ENCODE measurements at regions not wholly inside any gene's neighbourhood (a gene's known extent, or its start where the extent isn't known, plus 50 kb on each side); places are given as distances from the start of the nearest gene placed in this dataset.

- no peak for TF ChIP-seq MYC (IDR thresholded peaks at IDR 0.05; ENCODE audit: low read depth, low read length)
- TF ChIP-seq, protein P1, sequence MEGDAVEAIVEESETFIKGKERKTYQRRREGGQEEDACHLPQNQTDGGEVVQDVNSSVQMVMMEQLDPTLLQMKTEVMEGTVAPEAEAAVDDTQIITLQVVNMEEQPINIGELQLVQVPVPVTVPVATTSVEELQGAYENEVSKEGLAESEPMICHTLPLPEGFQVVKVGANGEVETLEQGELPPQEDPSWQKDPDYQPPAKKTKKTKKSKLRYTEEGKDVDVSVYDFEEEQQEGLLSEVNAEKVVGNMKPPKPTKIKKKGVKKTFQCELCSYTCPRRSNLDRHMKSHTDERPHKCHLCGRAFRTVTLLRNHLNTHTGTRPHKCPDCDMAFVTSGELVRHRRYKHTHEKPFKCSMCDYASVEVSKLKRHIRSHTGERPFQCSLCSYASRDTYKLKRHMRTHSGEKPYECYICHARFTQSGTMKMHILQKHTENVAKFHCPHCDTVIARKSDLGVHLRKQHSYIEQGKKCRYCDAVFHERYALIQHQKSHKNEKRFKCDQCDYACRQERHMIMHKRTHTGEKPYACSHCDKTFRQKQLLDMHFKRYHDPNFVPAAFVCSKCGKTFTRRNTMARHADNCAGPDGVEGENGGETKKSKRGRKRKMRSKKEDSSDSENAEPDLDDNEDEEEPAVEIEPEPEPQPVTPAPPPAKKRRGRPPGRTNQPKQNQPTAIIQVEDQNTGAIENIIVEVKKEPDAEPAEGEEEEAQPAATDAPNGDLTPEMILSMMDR (IDR thresholded peaks at IDR 0.05; ENCODE audit: low read depth, low read length) = no peak
- no peak for TF ChIP-seq POLR2A (IDR thresholded peaks at IDR 0.05; ENCODE audit: extremely low read depth, insufficient read length)
- no peak for TF ChIP-seq MAX (IDR thresholded peaks at IDR 0.05; ENCODE audit: low read depth, low read length)
- H3K4me3 ChIP-seq (ENCODE audit: low read depth, low read length) = no peak overlapping the region
- no peak for DNase-seq (ENCODE audit: low read depth)
These were observed 378.3 kb downstream of the FBXW7 start for GRCh38 chr4:152157629-152158028.

- H3K4me3 ChIP-seq (ENCODE audit: low read depth, low read length) = no peak overlapping the region
- TF ChIP-seq, protein P1 (IDR thresholded peaks at IDR 0.05; ENCODE audit: low read depth, low read length) = no peak
- no peak for TF ChIP-seq POLR2A (IDR thresholded peaks at IDR 0.05; ENCODE audit: extremely low read depth, insufficient read length)
- TF ChIP-seq MAX (IDR thresholded peaks at IDR 0.05; ENCODE audit: low read depth, low read length) = no peak
- TF ChIP-seq MYC (IDR thresholded peaks at IDR 0.05; ENCODE audit: low read depth, low read length) = no peak
- DNase-seq (ENCODE audit: low read depth) = no peak
These were observed 379.4 kb downstream of the FBXW7 start for GRCh38 chr4:152156442-152156841.

GRCh38 chr4:152155070-152155469, 380.8 kb downstream of the FBXW7 start:
- H3K4me3 ChIP-seq (ENCODE audit: low read depth, low read length) = no peak overlapping the region
- TF ChIP-seq MAX (IDR thresholded peaks at IDR 0.05; ENCODE audit: low read depth, low read length) (no peak), POLR2A (IDR thresholded peaks at IDR 0.05; ENCODE audit: extremely low read depth, insufficient read length) (no peak), MYC (IDR thresholded peaks at IDR 0.05; ENCODE audit: low read depth, low read length) (no peak)
- TF ChIP-seq, protein P1 (IDR thresholded peaks at IDR 0.05; ENCODE audit: low read depth, low read length) = no peak
- no peak for DNase-seq (ENCODE audit: low read depth)

DNA sequence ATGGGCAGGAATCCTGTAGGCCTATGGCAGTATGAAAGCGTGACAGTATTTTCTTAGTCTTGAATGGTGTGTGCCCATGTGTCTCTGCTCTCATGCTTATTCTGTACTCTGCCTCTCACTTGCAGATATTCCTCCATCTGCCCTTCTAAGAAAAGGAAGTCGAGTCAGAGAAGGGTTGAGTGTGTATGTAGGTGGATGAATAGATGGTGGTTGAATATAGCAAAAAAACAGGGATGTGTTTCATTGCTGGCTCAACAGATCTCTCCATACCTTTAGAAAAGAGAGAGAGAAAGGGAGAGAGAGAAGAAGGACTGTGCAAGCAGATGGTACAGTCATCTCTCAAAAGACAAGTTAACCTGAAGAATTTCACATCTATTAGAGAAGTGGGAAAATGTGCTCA, 381.5 kb downstream of the FBXW7 start:
- no peak overlapping the region for H3K4me3 ChIP-seq (ENCODE audit: low read depth, low read length)
- TF ChIP-seq MYC (IDR thresholded peaks at IDR 0.05; ENCODE audit: low read depth, low read length) (no peak), MAX (IDR thresholded peaks at IDR 0.05; ENCODE audit: low read depth, low read length) (no peak), POLR2A (IDR thresholded peaks at IDR 0.05; ENCODE audit: extremely low read depth, insufficient read length) (no peak)
- TF ChIP-seq, protein P1 (IDR thresholded peaks at IDR 0.05; ENCODE audit: low read depth, low read length) = no peak
- no peak for DNase-seq (ENCODE audit: low read depth)

GRCh38 chr4:152153476-152154270, 382.2 kb downstream of the FBXW7 start:
- TF ChIP-seq MAX (IDR thresholded peaks at IDR 0.05; ENCODE audit: low read depth, low read length) = no peak
- TF ChIP-seq POLR2A (IDR thresholded peaks at IDR 0.05; ENCODE audit: extremely low read depth, insufficient read length) = no peak
- TF ChIP-seq MYC (IDR thresholded peaks at IDR 0.05; ENCODE audit: low read depth, low read length) = no peak
- TF ChIP-seq, protein P1 (IDR thresholded peaks at IDR 0.05; ENCODE audit: low read depth, low read length) = no peak
- no peak overlapping the region for H3K4me3 ChIP-seq (ENCODE audit: low read depth, low read length)
- DNase-seq (ENCODE audit: low read depth) = no peak

Measured in NB4 (cell line).